ENCODE measurements at regions not wholly inside any gene's neighbourhood (a gene's known extent, or its start where the extent isn't known, plus 50 kb on each side); places are given as distances from the start of the nearest gene placed in this dataset.
"Not testable (repeated sequence)": the region's sequence is repeated elsewhere in the genome, so short reads cannot be mapped to it uniquely, and the experiment has no call there.

DNA sequence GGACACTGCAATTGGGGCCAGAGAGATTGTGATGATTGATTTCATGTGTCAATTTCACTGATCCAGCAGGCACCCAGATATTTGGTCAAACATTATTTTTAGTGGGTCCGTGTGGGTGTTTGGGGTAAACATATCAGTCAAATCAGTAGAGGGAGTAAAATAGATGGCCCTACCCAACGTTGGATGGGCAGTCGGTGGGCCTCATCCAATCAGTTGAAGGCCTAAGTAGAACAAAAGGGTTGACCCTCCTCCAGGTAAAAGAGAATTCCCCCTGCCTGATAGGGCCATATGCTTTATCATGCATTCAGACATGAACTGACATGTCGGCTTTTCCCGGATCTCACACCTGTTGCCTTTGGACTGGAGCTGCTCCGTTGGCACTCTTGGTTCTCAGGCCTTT is 195.1 kb upstream of the CAND1 start:
- Mint-ChIP-seq H3K27ac (no peak overlapping the region), H3K27me3 (peaks cover 28 to 49% of the 10 kb centered on the region in 2 donors), H3K9me3 (no peaks in the 10 kb centered on the region), H3K4me1 (peaks cover 4 to 9% of the 10 kb centered on the region in 2 donors), H3K4me3 (no peak overlapping the region), H3K36me3 (no peaks in the 10 kb centered on the region)
- no peak for ATAC-seq (replicated peaks)
- no peak for DNase-seq

DNA sequence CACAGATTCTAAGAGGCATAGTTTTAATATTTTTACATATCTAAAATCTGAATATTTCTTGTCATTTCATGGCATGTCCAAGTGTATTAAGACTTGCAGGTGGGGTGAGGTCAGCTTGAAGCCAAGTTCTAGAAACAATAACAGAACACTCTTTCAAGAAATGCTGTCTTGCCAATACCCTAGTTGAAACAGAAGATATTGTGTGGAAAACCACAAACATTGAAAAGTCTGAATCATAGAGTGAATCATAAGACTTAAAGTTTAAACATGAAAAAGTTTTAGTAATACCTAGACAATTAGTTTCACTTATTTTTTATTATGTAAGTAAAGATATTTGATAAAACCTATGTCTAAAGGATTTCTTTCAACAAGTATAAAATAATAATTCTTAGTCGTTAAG is 191.5 kb upstream of the CAND1 start:
- peaks cover 24 to 45% of the 10 kb centered on the region in 2 donors for H3K27me3 Mint-ChIP-seq
- DNase-seq = no peak

DNA sequence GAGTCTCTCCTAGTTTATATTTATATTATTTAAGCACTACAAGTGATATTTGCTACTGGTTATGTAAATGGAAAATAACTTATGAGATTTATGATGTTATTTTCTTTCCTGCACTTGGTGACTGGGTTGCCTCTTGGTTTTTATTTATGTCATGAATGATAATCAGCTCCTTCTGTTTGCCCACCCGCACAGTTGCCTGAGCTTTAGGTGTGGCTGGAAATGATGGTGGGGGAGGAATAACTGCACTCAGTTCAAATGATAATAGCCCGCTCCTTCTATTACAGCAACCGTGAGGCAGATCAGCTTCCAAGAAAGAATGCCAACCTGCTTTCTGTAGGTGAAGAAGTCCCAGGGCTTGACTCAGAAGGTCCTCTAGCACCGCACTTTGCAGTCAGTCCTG is 190.2 kb upstream of the CAND1 start:
- no peak for ATAC-seq (replicated peaks)
- Mint-ChIP-seq H3K27ac (no peak overlapping the region), H3K9me3 (no peaks in the 10 kb centered on the region), H3K36me3 (no peaks in the 10 kb centered on the region), H3K27me3 (peaks cover 30 to 50% of the 10 kb centered on the region in 2 donors), H3K4me3 (no peak overlapping the region), H3K4me1 (no peaks in the 10 kb centered on the region)
- DNase-seq = no peak

More for the DNA sequence above, 191.5 kb upstream of the CAND1 start:
- Mint-ChIP-seq H3K4me1 (no peaks in the 10 kb centered on the region), H3K36me3 (no peaks in the 10 kb centered on the region), H3K4me3 (no peak overlapping the region), H3K27ac (no peak overlapping the region), H3K9me3 (no peaks in the 10 kb centered on the region)
- ATAC-seq (replicated peaks) = no peak

DNA sequence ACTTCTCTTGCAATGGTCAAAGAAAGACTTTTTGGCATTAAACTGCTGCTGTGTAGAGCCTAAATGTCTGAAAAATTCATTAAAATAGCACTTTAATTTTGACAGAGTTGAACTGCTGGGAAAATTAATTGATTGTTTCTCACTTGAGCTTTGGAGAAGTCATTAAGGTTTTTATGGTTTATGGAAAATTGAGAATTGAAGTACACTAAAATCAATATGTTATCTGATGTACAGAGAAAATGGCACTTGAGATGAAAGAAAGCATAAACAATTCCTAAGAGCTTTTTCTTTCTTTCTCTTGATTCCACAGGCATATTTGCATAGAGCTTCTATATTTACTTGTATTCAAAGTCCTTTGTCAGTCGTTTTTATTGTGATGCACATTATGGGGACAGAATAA is 188.5 kb upstream of the CAND1 start:
- H3K27me3 Mint-ChIP-seq = peaks cover 28 to 37% of the 10 kb centered on the region in 2 donors
- no peak for ATAC-seq (replicated peaks)
- DNase-seq = no peak

DNA sequence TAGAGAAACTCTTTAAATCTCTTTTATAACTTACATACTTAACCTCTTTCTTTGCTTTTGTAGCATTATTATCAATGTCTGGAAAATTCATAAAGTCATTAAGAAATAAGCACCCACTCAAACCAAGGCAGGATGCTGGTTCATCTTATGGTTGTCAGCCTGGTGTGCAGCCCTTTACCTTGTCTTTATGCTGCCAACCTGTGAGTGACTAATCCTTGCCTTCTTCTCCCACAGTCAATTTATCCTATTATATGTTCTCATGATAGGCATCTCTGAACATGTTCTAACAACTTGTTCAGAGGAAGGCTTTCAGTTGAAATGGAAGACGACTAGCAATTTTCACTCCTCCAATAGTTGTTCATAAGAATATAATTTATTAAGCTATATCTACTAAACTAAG is 186.9 kb upstream of the CAND1 start:
- H3K27me3 Mint-ChIP-seq = peaks cover 19 to 27% of the 10 kb centered on the region in 2 donors
- no peak overlapping the region for H3K27ac Mint-ChIP-seq
- H3K9me3 Mint-ChIP-seq = no peaks in the 10 kb centered on the region
- H3K4me3 Mint-ChIP-seq = no peak overlapping the region
- ATAC-seq (replicated peaks) = no peak
- no peaks in the 10 kb centered on the region for H3K36me3 Mint-ChIP-seq
- no peak for DNase-seq
- no peaks in the 10 kb centered on the region for H3K4me1 Mint-ChIP-seq

More for the DNA sequence above, 188.5 kb upstream of the CAND1 start:
- H3K9me3 Mint-ChIP-seq = no peaks in the 10 kb centered on the region
- H3K4me1 Mint-ChIP-seq = no peaks in the 10 kb centered on the region
- H3K4me3 Mint-ChIP-seq = no peak overlapping the region
- H3K27ac Mint-ChIP-seq = no peak overlapping the region
- no peaks in the 10 kb centered on the region for H3K36me3 Mint-ChIP-seq

DNA sequence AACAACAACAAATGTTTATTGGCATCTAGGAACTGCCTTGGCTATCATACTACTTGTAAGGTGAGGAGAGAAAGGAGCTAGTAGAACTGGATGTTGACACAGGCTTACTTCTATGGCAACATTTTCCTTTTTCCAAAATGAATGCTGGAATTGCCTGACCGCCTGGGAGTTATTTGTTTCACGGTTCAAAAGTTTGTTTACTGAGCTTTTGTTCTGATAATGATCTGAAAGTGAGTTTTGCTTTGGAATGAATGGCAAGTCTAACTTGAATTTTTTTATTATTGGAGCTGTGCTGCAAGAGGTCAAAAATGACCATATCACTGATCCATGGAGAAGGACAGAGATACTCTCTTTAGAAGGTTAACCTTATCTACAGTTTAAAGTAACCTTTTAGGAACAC is 183.5 kb upstream of the CAND1 start:
- DNase-seq (no peak), ATAC-seq (replicated peaks) (no peak)
- no peaks in the 10 kb centered on the region for H3K36me3 Mint-ChIP-seq
- no peak overlapping the region for H3K4me3 Mint-ChIP-seq
- peaks cover 21 to 24% of the 10 kb centered on the region in 2 donors for H3K27me3 Mint-ChIP-seq
- H3K27ac Mint-ChIP-seq = no peak overlapping the region
- H3K4me1 Mint-ChIP-seq = no peaks in the 10 kb centered on the region
- H3K9me3 Mint-ChIP-seq = no peaks in the 10 kb centered on the region

DNA sequence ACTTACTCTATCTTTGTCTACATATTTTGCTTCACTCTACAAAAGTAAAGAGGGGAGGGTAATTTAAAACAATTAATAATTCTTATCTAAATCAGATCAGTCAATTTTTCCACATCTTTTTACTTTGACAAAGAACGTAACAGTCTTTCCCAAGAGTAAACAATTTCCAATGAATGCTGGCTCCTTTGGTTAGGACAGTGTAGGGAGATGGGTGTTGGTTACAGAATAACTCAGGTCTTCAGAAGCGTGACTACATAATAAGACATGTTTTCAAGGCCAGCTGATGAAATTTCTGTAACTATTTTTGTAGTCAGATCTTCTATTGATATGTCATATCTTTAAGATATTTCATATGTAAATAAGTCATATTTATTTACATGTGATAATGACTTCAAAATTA is 183.0 kb upstream of the CAND1 start:
- no peak for DNase-seq

DNA sequence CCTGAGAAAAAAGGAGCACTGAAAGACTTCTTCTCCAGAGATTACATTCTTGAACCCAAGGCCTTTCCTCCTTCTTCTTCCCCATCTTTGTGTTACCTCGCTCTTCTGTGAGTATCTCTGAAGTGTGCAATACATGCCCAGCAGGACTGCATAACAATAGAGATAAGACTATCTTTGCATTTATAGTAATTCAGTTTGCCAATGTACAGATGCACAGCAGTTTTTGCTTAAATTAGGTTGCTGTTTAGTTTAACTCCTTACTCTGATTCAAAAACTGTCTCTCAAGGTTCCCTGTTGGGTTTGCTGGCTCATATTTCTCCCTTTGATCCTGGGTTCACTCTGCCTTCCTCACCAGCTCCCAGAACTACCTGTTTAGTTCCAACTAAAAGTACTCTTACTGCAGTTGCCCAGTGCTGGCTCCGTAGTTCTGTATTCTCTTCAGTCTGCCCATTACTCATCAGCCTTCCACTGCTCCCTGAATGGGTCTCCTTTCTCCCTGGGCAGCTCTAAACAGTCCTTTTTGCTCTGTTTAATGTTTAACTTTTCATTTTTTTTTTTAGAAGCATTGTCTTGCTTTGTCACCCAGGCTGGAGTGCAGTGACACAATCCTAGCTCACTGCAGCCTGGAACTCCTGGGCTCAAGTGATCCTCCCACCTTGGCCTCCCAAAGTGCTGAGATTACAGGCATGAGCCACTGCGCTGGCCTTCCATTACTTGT is 180.6 kb upstream of the CAND1 start:
- Mint-ChIP-seq H3K4me1 (no peaks in the 10 kb centered on the region), H3K4me3 (no peak overlapping the region), H3K27ac (no peak overlapping the region), H3K9me3 (peaks cover 0 to 3% of the 10 kb centered on the region in 2 donors), H3K27me3 (peaks cover 20 to 27% of the 10 kb centered on the region in 2 donors), H3K36me3 (no peaks in the 10 kb centered on the region)
- ATAC-seq (replicated peaks) (no peak), DNase-seq (no peak)

More for the DNA sequence above, 183.0 kb upstream of the CAND1 start:
- Mint-ChIP-seq H3K27me3 (peaks cover 21 to 28% of the 10 kb centered on the region in 2 donors), H3K9me3 (no peaks in the 10 kb centered on the region), H3K36me3 (no peaks in the 10 kb centered on the region), H3K27ac (no peak overlapping the region), H3K4me1 (no peaks in the 10 kb centered on the region), H3K4me3 (no peak overlapping the region)
- ATAC-seq (replicated peaks) = no peak

DNA sequence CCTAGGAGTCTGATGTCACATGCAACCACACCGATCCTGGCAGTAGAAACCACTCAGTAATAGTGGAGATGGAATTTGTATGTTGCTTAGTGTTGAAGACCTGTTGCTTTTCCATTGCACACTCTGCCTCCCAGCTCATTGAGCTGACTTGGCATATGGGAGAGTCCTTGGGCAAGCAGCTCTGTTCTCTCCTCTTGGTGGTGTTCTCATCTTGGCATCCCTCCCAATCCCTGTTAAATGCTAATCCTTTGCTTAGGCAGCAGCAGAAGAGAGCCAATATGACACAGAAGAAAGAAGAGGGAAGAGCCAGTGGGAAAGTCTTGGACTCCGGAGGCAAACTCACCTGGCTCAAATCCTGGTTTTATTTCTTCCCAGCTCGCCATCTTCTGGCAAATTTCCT is 178.0 kb upstream of the CAND1 start:
- Mint-ChIP-seq H3K4me3 (no peak overlapping the region), H3K9me3 (peaks cover 0 to 3% of the 10 kb centered on the region in 2 donors), H3K4me1 (no peaks in the 10 kb centered on the region), H3K27me3 (peaks cover 13 to 19% of the 10 kb centered on the region in 2 donors), H3K36me3 (no peaks in the 10 kb centered on the region), H3K27ac (no peak overlapping the region)
- no peak for ATAC-seq (replicated peaks)
- no peak for DNase-seq

DNA sequence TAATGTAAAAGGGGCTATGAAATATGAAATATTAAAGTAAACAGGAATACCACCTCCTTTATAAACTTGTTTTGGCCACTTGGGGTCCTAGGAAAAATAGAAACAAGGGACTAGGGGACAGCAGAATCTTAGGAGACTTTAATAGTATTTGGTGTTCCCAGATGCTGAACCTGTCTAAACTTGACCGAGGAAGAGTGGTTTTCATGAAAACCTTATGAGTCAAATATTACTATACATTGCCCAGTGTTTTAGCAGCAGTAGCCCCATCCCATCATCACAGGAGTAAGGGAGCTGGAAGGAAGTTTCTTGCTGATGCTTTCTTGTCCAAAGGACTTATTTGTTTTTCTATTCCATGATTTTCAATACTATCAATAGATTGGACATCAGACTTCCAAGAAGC is 177.5 kb upstream of the CAND1 start:
- ATAC-seq (replicated peaks) (no peak), DNase-seq (no peak)
- no peak overlapping the region for H3K4me3 Mint-ChIP-seq
- peaks cover 13 to 24% of the 10 kb centered on the region in 2 donors for H3K27me3 Mint-ChIP-seq
- no peaks in the 10 kb centered on the region for H3K4me1 Mint-ChIP-seq
- H3K27ac Mint-ChIP-seq = no peak overlapping the region
- H3K36me3 Mint-ChIP-seq = no peaks in the 10 kb centered on the region
- H3K9me3 Mint-ChIP-seq = peaks cover 0 to 3% of the 10 kb centered on the region in 2 donors

DNA sequence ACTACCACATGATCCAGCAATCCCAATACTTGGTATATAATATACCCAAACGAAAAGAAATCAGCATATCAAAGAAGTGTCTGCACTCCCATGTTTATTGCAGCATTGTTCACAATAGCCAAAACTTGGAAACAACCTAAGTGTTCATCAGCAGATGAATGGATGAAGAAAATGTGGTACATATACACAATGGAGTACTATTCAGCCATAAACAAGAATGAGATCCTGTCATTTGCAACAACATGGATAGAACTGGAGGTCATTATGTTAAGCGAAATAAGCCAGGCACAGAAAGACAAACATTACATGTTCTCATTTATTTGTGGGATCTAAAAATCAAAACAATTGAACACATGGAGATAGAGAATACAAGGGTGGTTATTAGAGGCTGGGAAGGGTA is 176.2 kb upstream of the CAND1 start:
- not testable (repeated sequence) for H3K9me3 Mint-ChIP-seq; ATAC-seq (replicated peaks); H3K4me3 Mint-ChIP-seq; H3K27ac Mint-ChIP-seq; H3K36me3 Mint-ChIP-seq; H3K4me1 Mint-ChIP-seq; DNase-seq
- peaks cover 13 to 26% of the 10 kb centered on the region in 2 donors for H3K27me3 Mint-ChIP-seq

DNA sequence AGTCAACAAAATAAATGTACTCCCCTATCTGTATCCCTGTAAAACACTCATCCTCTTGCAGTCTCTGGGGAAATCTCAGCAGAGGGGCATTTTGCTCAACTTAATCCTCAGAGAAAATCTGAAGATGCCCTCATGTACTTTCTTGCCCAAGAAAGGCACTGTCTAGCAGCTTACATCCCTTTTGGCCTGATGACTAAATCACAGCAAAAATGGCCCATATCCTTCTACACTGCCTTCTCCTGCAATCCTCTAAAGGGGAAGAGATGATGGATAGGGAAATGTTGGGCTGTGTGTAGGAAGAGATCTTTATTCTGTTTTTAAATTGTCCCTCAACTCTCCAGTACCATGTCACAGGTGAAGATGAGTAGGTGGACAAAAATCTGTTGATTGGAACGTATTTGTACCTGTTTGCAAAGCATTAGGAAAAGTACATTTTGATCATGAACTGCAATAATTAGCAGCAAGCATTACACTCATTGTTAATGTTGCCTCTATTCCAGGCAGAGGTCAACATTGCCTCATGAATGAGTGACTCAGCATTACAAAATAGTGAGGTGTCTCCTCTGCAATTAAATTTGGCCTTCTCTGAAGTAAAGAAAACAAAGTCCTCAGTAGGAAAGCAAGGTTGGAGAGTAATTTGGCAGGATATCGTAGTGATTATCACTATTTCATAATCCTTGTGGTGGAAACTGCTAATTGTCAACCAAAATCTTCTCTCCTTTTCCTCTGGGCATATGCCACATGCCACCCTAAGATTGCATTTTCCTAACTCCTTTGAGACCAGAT is 172.4 kb upstream of the CAND1 start:
- H3K9me3 Mint-ChIP-seq = peaks cover 0 to 3% of the 10 kb centered on the region in 2 donors
- DNase-seq = no peak
- no peak for ATAC-seq (replicated peaks)
- peaks cover 7 to 22% of the 10 kb centered on the region in 2 donors for H3K27me3 Mint-ChIP-seq
- no peak overlapping the region for H3K4me3 Mint-ChIP-seq
- no peak overlapping the region for H3K27ac Mint-ChIP-seq
- no peaks in the 10 kb centered on the region for H3K4me1 Mint-ChIP-seq
- no peaks in the 10 kb centered on the region for H3K36me3 Mint-ChIP-seq

DNA sequence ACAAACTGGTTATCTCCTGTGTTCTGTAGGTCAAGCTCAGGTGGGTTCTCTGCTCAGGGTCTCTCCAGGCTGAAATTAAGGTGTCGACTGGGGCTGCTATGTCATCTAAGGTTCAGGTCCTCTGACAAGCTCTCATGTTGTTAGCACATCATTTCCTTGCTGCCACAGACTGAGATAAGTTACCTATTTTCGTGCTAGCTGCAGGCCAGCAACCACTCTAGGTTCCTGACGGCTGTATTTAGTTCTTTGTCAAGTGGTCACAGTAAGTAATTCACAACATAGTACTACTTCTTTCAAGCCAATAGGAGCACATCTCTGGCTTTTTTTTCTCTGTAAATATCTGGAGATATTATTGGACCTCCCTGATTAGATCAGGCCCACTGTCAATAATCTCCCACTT is 169.3 kb upstream of the CAND1 start:
- ATAC-seq (replicated peaks) = no peak
- no peak overlapping the region for H3K4me3 Mint-ChIP-seq
- DNase-seq = no peak
- H3K36me3 Mint-ChIP-seq = no peaks in the 10 kb centered on the region
- H3K27ac Mint-ChIP-seq = no peak overlapping the region
- H3K9me3 Mint-ChIP-seq = peaks cover 1 to 4% of the 10 kb centered on the region in 2 donors
- H3K27me3 Mint-ChIP-seq = peaks cover 0 to 13% of the 10 kb centered on the region in 2 donors
- H3K4me1 Mint-ChIP-seq = no peaks in the 10 kb centered on the region

DNA sequence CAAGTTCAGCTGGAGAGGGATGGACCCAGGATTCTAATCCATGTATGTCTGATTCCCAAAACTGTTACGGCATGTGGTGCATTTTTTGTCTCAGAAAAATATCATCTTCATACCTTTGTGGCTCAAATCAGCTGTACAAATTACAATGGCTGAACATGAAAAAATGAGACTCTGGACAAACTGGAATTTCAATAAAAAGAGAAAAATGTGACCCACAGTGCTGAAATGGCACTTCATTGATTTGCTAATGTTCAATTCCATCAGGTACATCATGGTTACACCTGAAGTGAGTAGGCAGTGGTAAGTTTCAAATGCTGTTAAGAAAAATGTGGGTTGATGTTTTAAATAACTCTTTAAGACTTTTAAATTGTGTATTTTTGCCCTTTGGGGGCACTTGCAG is 165.6 kb upstream of the CAND1 start:
- no peak overlapping the region for H3K4me3 Mint-ChIP-seq
- DNase-seq = no peak
- H3K4me1 Mint-ChIP-seq = no peaks in the 10 kb centered on the region
- peaks cover 0 to 4% of the 10 kb centered on the region in 2 donors for H3K36me3 Mint-ChIP-seq
- H3K27ac Mint-ChIP-seq = no peak overlapping the region
- H3K27me3 Mint-ChIP-seq = peaks cover 6 to 13% of the 10 kb centered on the region in 2 donors
- peaks cover 16% of the 10 kb centered on the region in 2 donors for H3K9me3 Mint-ChIP-seq
- ATAC-seq (replicated peaks) = no peak

DNA sequence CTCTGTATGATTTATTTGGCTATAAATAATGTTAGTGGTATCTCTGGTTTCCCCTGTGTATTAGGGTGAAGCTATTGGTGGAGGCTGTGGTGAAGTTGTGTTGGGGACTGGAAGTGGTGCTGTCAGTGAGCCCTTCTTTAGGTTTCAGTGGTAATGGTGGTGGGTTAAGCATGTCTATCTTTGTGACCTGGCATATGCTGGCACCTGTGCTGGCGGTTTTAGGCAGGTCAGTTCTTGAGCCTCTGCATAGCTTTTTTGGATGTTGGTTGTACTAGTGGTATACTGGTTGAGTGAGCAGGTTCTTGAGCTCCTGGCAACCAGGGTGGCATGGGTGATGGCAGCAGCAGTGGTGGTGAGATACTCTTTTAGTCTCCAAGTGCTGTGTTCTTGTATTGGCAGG is 161.9 kb upstream of the CAND1 start:
- no peak overlapping the region for H3K27ac Mint-ChIP-seq
- H3K9me3 Mint-ChIP-seq = peaks cover 16% of the 10 kb centered on the region in 2 donors
- ATAC-seq (replicated peaks) = no peak
- DNase-seq = no peak
- peaks cover 6 to 8% of the 10 kb centered on the region in 2 donors for H3K27me3 Mint-ChIP-seq
- H3K4me1 Mint-ChIP-seq = no peaks in the 10 kb centered on the region
- H3K36me3 Mint-ChIP-seq = peaks cover 0 to 4% of the 10 kb centered on the region in 2 donors
- H3K4me3 Mint-ChIP-seq = no peak overlapping the region

Measured in stimulated activated naive B cell treated with anti-CD40 and anti-IgM and Interleukin-4, amounts not matched to agents 10 μg/mL and 1 μg/mL and 100 μg/mL, for 72 hours (primary cell).